HEK293T (cell line): ENCODE measurements at regions not wholly inside any gene's neighbourhood (a gene's known extent, or its start where the extent isn't known, plus 50 kb on each side); places are given as distances from the start of the nearest gene placed in this dataset.

Experiments
- ARNT ChIP-seq: fragments of 450-650 bp; IDR thresholded peaks from 2 replicates; pipeline ENCODE4 v1.6.1; 2017; ENCODE audit warnings: mild to moderate bottlenecking
- CTBP1 ChIP-seq: fragments of 450-650 bp; IDR thresholded peaks from 2 replicates; pipeline ENCODE4 v1.6.1; 2016; ENCODE audit warnings: borderline replicate concordance
- ELF4 ChIP-seq: fragments of 450-650 bp; IDR thresholded peaks from 2 replicates; pipeline ENCODE4 v1.6.1; 2017; ENCODE audit warnings: antibody characterized with exemption
- FOXK2 ChIP-seq: fragments of 450-650 bp; IDR thresholded peaks from 2 replicates; pipeline ENCODE4 v1.6.1; 2016; ENCODE audit warnings: mild to moderate bottlenecking
- FOXM1 ChIP-seq: fragments of 450-650 bp; IDR thresholded peaks from 2 replicates; pipeline ENCODE4 v1.6.1; 2017; ENCODE audit warnings: mild to moderate bottlenecking, borderline replicate concordance
- L3MBTL2 ChIP-seq: fragments of 450-650 bp; conservative IDR thresholded peaks from 2 replicates; pipeline ENCODE4 v1.6.1; 2016; ENCODE audit warnings: mild to moderate bottlenecking
- NFRKB ChIP-seq: fragments of 450-650 bp; IDR thresholded peaks from 2 replicates; pipeline ENCODE4 v1.6.1; 2016; ENCODE audit warnings: mild to moderate bottlenecking, moderate library complexity
- SP1 ChIP-seq: fragments of 450-650 bp; IDR thresholded peaks from 2 replicates; pipeline ENCODE4 v1.6.1; 2017
- SUZ12 ChIP-seq: fragments of 450-650 bp; IDR thresholded peaks from 2 replicates; pipeline ENCODE4 v1.6.1; 2016; ENCODE audit warnings: mild to moderate bottlenecking
- ZNF384 ChIP-seq: fragments of 450-650 bp; IDR thresholded peaks from 2 replicates; pipeline ENCODE4 v1.6.1; 2016
- TF ChIP-seq, protein P1 (sequence below): fragments of 450-650 bp; IDR thresholded peaks from 2 replicates; pipeline ENCODE4 v1.6.1; 2016

DNA sequence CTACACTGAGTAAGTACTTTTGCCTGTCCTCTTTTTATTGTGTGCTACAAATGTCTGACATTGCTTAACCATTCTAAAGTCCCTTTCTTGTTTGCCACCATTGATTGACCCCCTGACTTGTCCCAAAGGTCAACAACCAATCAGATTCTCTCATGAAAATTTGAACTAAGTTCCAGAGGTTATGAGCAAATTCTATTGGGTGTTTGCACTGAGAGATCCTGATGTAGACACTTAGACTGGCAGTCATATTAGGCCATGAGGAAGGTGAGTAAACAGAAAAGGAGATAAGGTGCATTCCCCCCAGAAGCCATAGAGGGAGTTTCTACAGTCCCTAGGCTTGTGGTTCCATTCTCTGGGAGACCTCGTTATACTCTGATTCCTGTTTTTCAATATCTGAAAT, 101.3 kb upstream of the E2F8 start:
- TF ChIP-seq ARNT (no peak), ELF4 (no peak), CTBP1 (no peak), SP1 (no peak), SUZ12 (no peak), FOXK2 (no peak), NFRKB (no peak), L3MBTL2 (no peak), FOXM1 (no peak), ZNF384 (no peak)
- TF ChIP-seq, protein P1, sequence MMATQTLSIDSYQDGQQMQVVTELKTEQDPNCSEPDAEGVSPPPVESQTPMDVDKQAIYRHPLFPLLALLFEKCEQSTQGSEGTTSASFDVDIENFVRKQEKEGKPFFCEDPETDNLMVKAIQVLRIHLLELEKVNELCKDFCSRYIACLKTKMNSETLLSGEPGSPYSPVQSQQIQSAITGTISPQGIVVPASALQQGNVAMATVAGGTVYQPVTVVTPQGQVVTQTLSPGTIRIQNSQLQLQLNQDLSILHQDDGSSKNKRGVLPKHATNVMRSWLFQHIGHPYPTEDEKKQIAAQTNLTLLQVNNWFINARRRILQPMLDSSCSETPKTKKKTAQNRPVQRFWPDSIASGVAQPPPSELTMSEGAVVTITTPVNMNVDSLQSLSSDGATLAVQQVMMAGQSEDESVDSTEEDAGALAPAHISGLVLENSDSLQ: no peak
